PC-3 (cell line): ENCODE measurements at regions not wholly inside any gene's neighbourhood (a gene's known extent, or its start where the extent isn't known, plus 50 kb on each side); places are given as distances from the start of the nearest gene placed in this dataset.

Experiments
- ATAC-seq: fragments of 200-7000 bp; cut with Tn5 transposase; 2 replicates; pipeline ENCODE4 v1.9.1; 2020; ENCODE audit warnings: mild to moderate bottlenecking, moderate library complexity
- BruUV-seq: library from RNA; stranded (reverse); fragments of 400-500 nt; replicated peaks from 2 replicates; lab custom pipeline; 2021; lab: Mats Ljungman, UMichigan
- CTCF ChIA-PET: fragments of 300-600 bp; sonication (Branson Sonifier 250); formaldehyde crosslinking; loops from one replicate; lab custom pipeline; 2022; ENCODE audit warnings: antibody characterized with exemption; lab: Charles Lee
- POLR2A ChIA-PET: fragments of 300-600 bp; sonication (Branson Sonifier 250); formaldehyde crosslinking; loops from one replicate; lab custom pipeline; 2022; ENCODE audit warnings: antibody characterized with exemption; ENCODE audit not compliant: unreplicated experiment; lab: Charles Lee
- DNase-seq: peaks from one replicate; pipeline ENCODE4 v3.0.0-alpha.2; 2015
- H2AFZ ChIP-seq: fragments of 300-600 bp; sonication (generic); 2 replicates; pipeline ENCODE4 v1.6.0; 2016; ENCODE audit warnings: antibody characterized with exemption, low read length
- H3F3A ChIP-seq: fragments of 300-600 bp; sonication (generic); one replicate; pipeline ENCODE4 v1.6.0; 2017; ENCODE audit warnings: antibody characterized with exemption, low read length, control low read depth, mild to moderate bottlenecking; ENCODE audit not compliant: unreplicated experiment
- H3K27ac ChIP-seq: fragments of 300-600 bp; sonication (generic); 2 replicates; pipeline ENCODE4 v1.5.1; 2016; ENCODE audit warnings: mild to moderate bottlenecking, low read length
- H3K27me3 ChIP-seq: fragments of 300-600 bp; sonication (generic); 2 replicates; pipeline ENCODE4 v1.6.1; 2016; ENCODE audit warnings: low read length, mixed read lengths
- H3K36me3 ChIP-seq: fragments of 300-600 bp; sonication (generic); 2 replicates; pipeline ENCODE4 v1.6.1; 2016; ENCODE audit warnings: low read depth, mixed run types, low read length, mixed read lengths
- H3K4me1 ChIP-seq: fragments of 300-600 bp; sonication (generic); 2 replicates; pipeline ENCODE4 v1.5.1; 2016; ENCODE audit warnings: low read length; ENCODE audit not compliant: insufficient read depth
- H3K4me2 ChIP-seq: fragments of 300-600 bp; sonication (generic); 2 replicates; pipeline ENCODE4 v1.6.0; 2016; ENCODE audit warnings: low read length
- H3K4me3 ChIP-seq: fragments of 300-600 bp; sonication (generic); 2 replicates; pipeline ENCODE4 v1.5.1; 2016; ENCODE audit warnings: mild to moderate bottlenecking, low read length, mixed read lengths
- H3K79me2 ChIP-seq: fragments of 300-600 bp; sonication (generic); 2 replicates; pipeline ENCODE4 v1.6.1; 2017; ENCODE audit warnings: low read length, mixed read lengths
- H3K9ac ChIP-seq: fragments of 300-600 bp; sonication (generic); 2 replicates; pipeline ENCODE4 v1.6.0; 2016; ENCODE audit warnings: mild to moderate bottlenecking, low read length
- H3K9me2 ChIP-seq: fragments of 300-600 bp; sonication (generic); replicated peaks from 2 replicates; pipeline ENCODE4 v1.6.1; 2016; ENCODE audit warnings: mixed run types, low read length, mixed read lengths
- H3K9me3 ChIP-seq: fragments of 300-600 bp; sonication (generic); 2 replicates; pipeline ENCODE4 v1.6.1; 2016; ENCODE audit warnings: low read length, mixed read lengths
- H4K20me1 ChIP-seq: fragments of 300-600 bp; sonication (generic); 2 replicates; pipeline ENCODE4 v1.6.1; 2016; ENCODE audit warnings: low read length, mixed read lengths
- EZH2 ChIP-seq: fragments of 300-600 bp; sonication (generic); IDR thresholded peaks from one replicate; pipeline ENCODE4 v1.6.1; 2017; ENCODE audit warnings: antibody characterized with exemption, mild to moderate bottlenecking, low read length; ENCODE audit not compliant: unreplicated experiment
- EZH2phosphoT487 ChIP-seq: fragments of 300-600 bp; sonication (generic); IDR thresholded peaks from 2 replicates; pipeline ENCODE4 v1.6.1; 2018; ENCODE audit warnings: mild to moderate bottlenecking, antibody characterized with exemption, low read length, borderline replicate concordance
- intact Hi-C: fragments of 100-400 bp; cut with micrococcal nuclease; formaldehyde crosslinking; loops from 2 replicates; pipeline ENCODE4 v1.9.0; 2023
- TF ChIP-seq, protein P1 (sequence below): fragments of 300-600 bp; sonication (generic); conservative IDR thresholded peaks from 2 replicates; pipeline ENCODE4 v1.5.1; 2017; ENCODE audit warnings: antibody characterized with exemption, low read depth, mild to moderate bottlenecking, low read length

DNA sequence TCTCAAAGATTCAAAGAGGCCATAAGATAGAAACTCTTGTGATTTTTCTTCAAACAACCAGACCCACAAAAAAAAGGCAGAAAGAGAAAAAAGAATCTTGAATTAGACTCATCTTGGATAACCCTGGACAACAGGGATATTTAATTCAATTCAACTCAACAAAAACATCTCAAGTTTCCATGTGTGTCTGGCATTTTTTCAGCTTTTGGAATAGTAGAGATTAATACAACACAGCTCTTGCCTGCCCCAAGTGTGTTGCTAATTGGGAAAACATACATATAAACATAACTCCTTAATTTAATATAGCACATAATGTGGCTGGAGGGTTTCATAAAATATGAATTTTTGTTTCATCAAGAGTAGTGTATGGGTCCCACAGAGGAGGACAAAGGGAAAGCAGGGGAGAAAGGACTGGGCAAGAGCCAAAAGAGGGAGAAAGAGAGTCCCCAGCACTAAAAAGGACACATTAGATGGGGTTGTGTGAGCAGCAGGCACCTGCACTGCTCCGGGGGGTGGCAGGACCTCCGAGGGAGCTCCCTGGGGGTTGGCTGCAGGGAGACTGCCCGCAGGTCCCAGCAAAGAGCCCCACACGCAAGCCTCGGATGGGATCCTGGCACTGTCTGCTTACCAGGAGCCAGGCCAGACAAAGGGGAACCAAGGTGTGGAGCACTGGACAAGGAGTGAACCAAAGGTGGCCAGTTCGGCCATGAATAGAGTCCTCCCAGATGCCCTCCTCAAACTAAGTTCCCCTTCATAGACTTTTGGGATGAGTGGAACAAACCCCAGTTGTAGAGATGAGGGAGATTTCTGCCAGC is 65.6 kb upstream of the TMEM72 start:
- Histone ChIP-seq H4K20me1 (no peaks in the 10 kb centered on the region), H3K4me3 (no peak overlapping the region), H2AFZ (no peak overlapping the region), H3K36me3 (no peaks in the 10 kb centered on the region), H3K9ac (no peak overlapping the region), H3K9me3 (no peaks in the 10 kb centered on the region), H3K4me2 (no peak overlapping the region), H3K27ac (no peak overlapping the region), H3F3A (no peaks in the 10 kb centered on the region), H3K4me1 (no peaks in the 10 kb centered on the region), H3K27me3 (no peaks in the 10 kb centered on the region), H3K9me2 (no peaks in the 10 kb centered on the region), H3K79me2 (no peaks in the 10 kb centered on the region)
- intact Hi-C loops = no loop called here
- no peak for DNase-seq
- TF ChIP-seq EZH2 (no peak), EZH2phosphoT487 (no peak)
- TF ChIP-seq, protein P1, sequence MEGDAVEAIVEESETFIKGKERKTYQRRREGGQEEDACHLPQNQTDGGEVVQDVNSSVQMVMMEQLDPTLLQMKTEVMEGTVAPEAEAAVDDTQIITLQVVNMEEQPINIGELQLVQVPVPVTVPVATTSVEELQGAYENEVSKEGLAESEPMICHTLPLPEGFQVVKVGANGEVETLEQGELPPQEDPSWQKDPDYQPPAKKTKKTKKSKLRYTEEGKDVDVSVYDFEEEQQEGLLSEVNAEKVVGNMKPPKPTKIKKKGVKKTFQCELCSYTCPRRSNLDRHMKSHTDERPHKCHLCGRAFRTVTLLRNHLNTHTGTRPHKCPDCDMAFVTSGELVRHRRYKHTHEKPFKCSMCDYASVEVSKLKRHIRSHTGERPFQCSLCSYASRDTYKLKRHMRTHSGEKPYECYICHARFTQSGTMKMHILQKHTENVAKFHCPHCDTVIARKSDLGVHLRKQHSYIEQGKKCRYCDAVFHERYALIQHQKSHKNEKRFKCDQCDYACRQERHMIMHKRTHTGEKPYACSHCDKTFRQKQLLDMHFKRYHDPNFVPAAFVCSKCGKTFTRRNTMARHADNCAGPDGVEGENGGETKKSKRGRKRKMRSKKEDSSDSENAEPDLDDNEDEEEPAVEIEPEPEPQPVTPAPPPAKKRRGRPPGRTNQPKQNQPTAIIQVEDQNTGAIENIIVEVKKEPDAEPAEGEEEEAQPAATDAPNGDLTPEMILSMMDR = no peak
- BruUV-seq = no TSS peak
- no peak for ATAC-seq
- ChIA-PET POLR2A (interaction anchor here (0.7 kb wide), 1 partner anchor 394 kb away, joined by 6 read pairs; no protein-coding TSS in a partner anchor), CTCF (no interaction called here)

DNA sequence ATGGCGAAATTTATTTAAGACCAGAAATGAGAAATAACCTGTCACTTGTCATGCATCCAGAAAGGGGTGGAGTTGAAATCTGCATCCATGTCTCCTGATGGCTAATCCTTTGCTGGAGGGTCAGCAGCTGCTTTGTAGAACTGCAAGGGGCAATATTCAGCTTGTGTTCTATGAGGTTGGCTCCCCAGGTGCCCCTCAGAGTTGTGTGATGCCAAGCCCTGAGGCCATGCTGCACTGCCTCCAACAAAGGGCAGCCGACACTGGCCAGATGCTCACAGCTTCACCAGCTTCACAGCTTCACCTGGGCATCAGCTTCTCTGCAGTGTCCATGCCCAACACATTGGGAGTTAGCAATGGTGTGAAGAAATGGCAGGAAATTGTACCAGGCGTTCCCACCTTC is 64.0 kb upstream of the TMEM72 start:
- intact Hi-C loops = no loop called here
- no peaks in the 10 kb centered on the region for H3K4me1 ChIP-seq
- no peaks in the 10 kb centered on the region for H3K79me2 ChIP-seq
- no peaks in the 10 kb centered on the region for H4K20me1 ChIP-seq
- H3K27ac ChIP-seq = no peak overlapping the region
- H3K36me3 ChIP-seq = no peaks in the 10 kb centered on the region
- no peaks in the 10 kb centered on the region for H3K9me2 ChIP-seq
- H2AFZ ChIP-seq = no peak overlapping the region
- H3K9me3 ChIP-seq = no peaks in the 10 kb centered on the region
- ChIA-PET CTCF (no interaction called here), POLR2A (no interaction called here)
- H3K9ac ChIP-seq = no peak overlapping the region
- no peaks in the 10 kb centered on the region for H3K27me3 ChIP-seq
- BruUV-seq = no TSS peak
- DNase-seq = no peak
- H3K4me3 ChIP-seq = no peak overlapping the region
- no peaks in the 10 kb centered on the region for H3F3A ChIP-seq
- ATAC-seq = no peak
- no peak for TF ChIP-seq EZH2
- TF ChIP-seq, protein P1 = no peak
- no peak for TF ChIP-seq EZH2phosphoT487
- H3K4me2 ChIP-seq = no peak overlapping the region

- ChIA-PET CTCF (no interaction called here), POLR2A (no interaction called here)
- no peaks in the 10 kb centered on the region for H3K9me2 ChIP-seq
- no peaks in the 10 kb centered on the region for H3K27me3 ChIP-seq
- no peak overlapping the region for H3K4me2 ChIP-seq
- BruUV-seq = no TSS peak
- no peaks in the 10 kb centered on the region for H3K36me3 ChIP-seq
- H3F3A ChIP-seq = no peaks in the 10 kb centered on the region
- intact Hi-C loops = no loop called here
- H3K9me3 ChIP-seq = no peaks in the 10 kb centered on the region
- H3K4me3 ChIP-seq = no peak overlapping the region
- H2AFZ ChIP-seq = no peak overlapping the region
- no peak overlapping the region for H3K27ac ChIP-seq
- no peaks in the 10 kb centered on the region for H3K4me1 ChIP-seq
- ATAC-seq (no peak), DNase-seq (no peak)
- TF ChIP-seq, protein P1 = no peak
- TF ChIP-seq EZH2 (no peak), EZH2phosphoT487 (no peak)
- no peak overlapping the region for H3K9ac ChIP-seq
- H3K79me2 ChIP-seq = no peaks in the 10 kb centered on the region
- no peaks in the 10 kb centered on the region for H4K20me1 ChIP-seq
Measured at GRCh38 chr10:44848211-44848610, 62.9 kb upstream of the TMEM72 start.
